CD14-positive monocyte (primary cell): ENCODE measurements at regions not wholly inside any gene's neighbourhood (a gene's known extent, or its start where the extent isn't known, plus 50 kb on each side); places are given as distances from the start of the nearest gene placed in this dataset.

Experiments
- DNase-seq, 3 donors: peaks; one replicate each; pipeline ENCODE4 v3.0.0-alpha.2; 2011 to 2022
- H2AFZ ChIP-seq: 2 replicates; pipeline ENCODE4 v1.6.0; 2012; ENCODE audit warnings: mild to moderate bottlenecking, low read depth, low read length, inconsistent platforms; ENCODE audit not compliant: insufficient read depth, poor library complexity, severe bottlenecking
- H3K27ac ChIP-seq, 2 donors: 1 replicate in 1 of 2; 2 replicates in 1 of 2; pipeline ENCODE4 v1.5.1; 2012 to 2013; ENCODE audit warnings: low read length in 2 of 2, control low read depth in 1 of 2, inconsistent platforms in 1 of 2, low read depth in 1 of 2, mild to moderate bottlenecking in 1 of 2
- H3K27me3 ChIP-seq, 2 donors: one replicate each; pipeline versions ENCODE4 v1.6.0 to v1.6.1; 2011 to 2013; ENCODE audit warnings: low read length in 2 of 2; ENCODE audit not compliant: control insufficient read depth in 2 of 2, insufficient read depth in 2 of 2
- H3K36me3 ChIP-seq, 2 donors: replicated peaks in 1 of 2; 1 replicate in 1 of 2; 2 replicates in 1 of 2; pipeline versions ENCODE4 v1.5.1 to v1.6.1; 2012 to 2013; ENCODE audit warnings: low read length in 2 of 2, control low read depth in 1 of 2, inconsistent platforms in 1 of 2, mild to moderate bottlenecking in 1 of 2; ENCODE audit not compliant: insufficient read depth in 2 of 2, control insufficient read depth in 1 of 2
- H3K4me1 ChIP-seq, 2 donors: 1 replicate in 1 of 2; 2 replicates in 1 of 2; pipeline versions ENCODE4 v1.5.1 to v1.6.1; 2012 to 2013; ENCODE audit warnings: low read length in 2 of 2, control low read depth in 1 of 2, inconsistent platforms in 1 of 2, mild to moderate bottlenecking in 1 of 2, moderate library complexity in 1 of 2; ENCODE audit not compliant: insufficient read depth in 2 of 2, control insufficient read depth in 1 of 2
- H3K4me2 ChIP-seq: replicated peaks from 2 replicates; pipeline ENCODE3; 2012; ENCODE audit warnings: low read length, moderate library complexity, mild to moderate bottlenecking; ENCODE audit not compliant: poor library complexity, severe bottlenecking; ENCODE audit errors: extremely low read depth
- H3K4me3 ChIP-seq, 3 experiments: fragments of 200-600 bp in 1 of 3; sonication (generic) in 1 of 3; replicated peaks in 1 of 3; 1 replicate in 2 of 3; 2 replicates in 1 of 3; pipeline ENCODE4 v1.5.1; 2011 to 2013; ENCODE audit warnings: low read length in 3 of 3, mild to moderate bottlenecking in 3 of 3, control low read depth in 2 of 3, low read depth in 2 of 3, inconsistent platforms in 1 of 3, moderate library complexity in 1 of 3
- H3K79me2 ChIP-seq: 2 replicates; pipeline ENCODE4 v1.6.0; 2012; ENCODE audit warnings: mild to moderate bottlenecking, control low read depth, inconsistent platforms, low read length, moderate library complexity; ENCODE audit not compliant: insufficient read depth
- H3K9ac ChIP-seq: 2 replicates; pipeline ENCODE4 v1.6.0; 2017; ENCODE audit warnings: low read length, mild to moderate bottlenecking; ENCODE audit not compliant: insufficient read depth, poor library complexity, severe bottlenecking
- H3K9me3 ChIP-seq, 2 donors: replicated peaks in 1 of 2; 1 replicate in 1 of 2; 2 replicates in 1 of 2; pipeline versions ENCODE4 v1.5.1 to v1.6.1; 2012 to 2013; ENCODE audit warnings: low read length in 2 of 2, control low read depth in 1 of 2; ENCODE audit not compliant: control insufficient read depth in 1 of 2, insufficient read depth in 1 of 2
- H4K20me1 ChIP-seq: 2 replicates; pipeline ENCODE4 v1.6.0; 2012; ENCODE audit warnings: mild to moderate bottlenecking, low read length, control low read depth, moderate library complexity; ENCODE audit not compliant: insufficient read depth
- H3K27ac Mint-ChIP-seq, 7 donors: one replicate each; pipeline ENCODE4 v1.8.0; 2020; ENCODE audit warnings: mild to moderate bottlenecking in 7 of 7, mixed read lengths in 7 of 7, moderate library complexity in 6 of 7, inconsistent platforms in 2 of 7
- H3K27me3 Mint-ChIP-seq, 3 donors: one replicate each; pipeline ENCODE4 v1.8.0; 2021 to 2022; ENCODE audit warnings: low read depth in 3 of 3, mild to moderate bottlenecking in 3 of 3, mixed read lengths in 3 of 3, moderate library complexity in 3 of 3, inconsistent platforms in 1 of 3
- H3K36me3 Mint-ChIP-seq, 2 donors: one replicate each; pipeline ENCODE4 v1.8.0; 2020; ENCODE audit warnings: mixed read lengths in 2 of 2, inconsistent platforms in 1 of 2, mild to moderate bottlenecking in 1 of 2
- H3K4me1 Mint-ChIP-seq: one replicate; pipeline ENCODE4 v1.8.0; 2020; ENCODE audit warnings: mild to moderate bottlenecking, mixed read lengths
- H3K4me3 Mint-ChIP-seq, 2 donors: one replicate each; pipeline ENCODE4 v1.8.0; 2020; ENCODE audit warnings: mild to moderate bottlenecking in 2 of 2, mixed read lengths in 2 of 2, moderate library complexity in 1 of 2
- H3K9me3 Mint-ChIP-seq, 7 donors: one replicate each; pipeline ENCODE4 v1.8.0; 2020 to 2022; ENCODE audit warnings: mixed read lengths in 7 of 7, mild to moderate bottlenecking in 6 of 7, moderate library complexity in 6 of 7, inconsistent platforms in 2 of 7
- CTCF ChIP-seq: fragments of 200-600 bp; IDR thresholded peaks from one replicate; pipeline ENCODE4 v1.8.0; 2022; ENCODE audit warnings: antibody characterized with exemption, mild to moderate bottlenecking
- WGBS: methylation state at CpG from one replicate; pipeline ENCODE4 v1.1.5; 2013; ENCODE audit warnings: missing lambda C conversion rate; ENCODE audit not compliant: insufficient coverage; 5-methylcytosine and 5-hydroxymethylcytosine counted together
- intact Hi-C, 2 donors: fragments of 100-400 bp; cut with micrococcal nuclease; formaldehyde crosslinking; loops; one replicate each; pipeline versions ENCODE4 v1.15.0 to v1.15.1; 2023

GRCh38 chr20:55186228-55186627 is 710.8 kb downstream of the DOK5 start:
- Mint-ChIP-seq H3K4me1 (no peaks in the 10 kb centered on the region), H3K4me3 (no peak overlapping the region), H3K9me3 (peaks cover 0 to 22% (median 5%) of the 10 kb centered on the region in 7 donors), H3K27me3 (no peaks in the 10 kb centered on the region), H3K36me3 (no peaks in the 10 kb centered on the region), H3K27ac (no peak overlapping the region)
- intact Hi-C loops = no loop called here
- Histone ChIP-seq H3K9ac (no peak overlapping the region), H2AFZ (no peak overlapping the region), H3K36me3 (no peaks in the 10 kb centered on the region), H3K4me1 (no peaks in the 10 kb centered on the region), H3K79me2 (no peaks in the 10 kb centered on the region), H3K27ac (no peak overlapping the region), H3K4me3 (no peak overlapping the region), H3K27me3 (no peaks in the 10 kb centered on the region), H4K20me1 (no peaks in the 10 kb centered on the region), H3K4me2 (no peak overlapping the region), H3K9me3 (peaks cover 5 to 13% of the 10 kb centered on the region in 2 donors)
- WGBS = no CpG with 5 or more reads among the region's 2 CpGs
- DNase-seq = no peak
- no peak for TF ChIP-seq CTCF

- peaks cover 5 to 16% of the 10 kb centered on the region in 2 donors for H3K9me3 ChIP-seq
- no peaks in the 10 kb centered on the region for H3K79me2 ChIP-seq
- peaks cover 0 to 7% (median 4%) of the 10 kb centered on the region in 7 donors for H3K9me3 Mint-ChIP-seq
- H3K36me3 Mint-ChIP-seq = no peaks in the 10 kb centered on the region
- H3K27me3 Mint-ChIP-seq = no peaks in the 10 kb centered on the region
- TF ChIP-seq CTCF = no peak
- 78% methylated on average over 3 of the region's 4 CpGs for WGBS
- H3K9ac ChIP-seq = no peak overlapping the region
- H3K4me1 ChIP-seq = no peaks in the 10 kb centered on the region
- no peaks in the 10 kb centered on the region for H3K4me1 Mint-ChIP-seq
- H3K4me3 Mint-ChIP-seq = no peak overlapping the region
- no peaks in the 10 kb centered on the region for H3K36me3 ChIP-seq
- H3K4me3 ChIP-seq = no peak overlapping the region
- H2AFZ ChIP-seq = no peak overlapping the region
- DNase-seq = no peak
- no peak overlapping the region for H3K4me2 ChIP-seq
- H4K20me1 ChIP-seq = no peaks in the 10 kb centered on the region
- intact Hi-C loops = no loop called here
- no peaks in the 10 kb centered on the region for H3K27me3 ChIP-seq
- H3K27ac ChIP-seq = no peak overlapping the region
- no peak overlapping the region for H3K27ac Mint-ChIP-seq
These were observed 699.7 kb downstream of the DOK5 start for GRCh38 chr20:55175081-55175480.
